Natural killer cell (primary cell): ENCODE measurements at regions not wholly inside any gene's neighbourhood (a gene's known extent, or its start where the extent isn't known, plus 50 kb on each side); places are given as distances from the start of the nearest gene placed in this dataset.

Experiments used
- ATAC-seq, 3 donors: fragments of 150-1000 bp in 2 of 3; fragments of 200-7000 bp in 1 of 3; cut with Tn5 transposase; 1 replicate in 1 of 3; 2 replicates in 2 of 3; pipeline ENCODE4 v1.10.0; 2021; ENCODE audit warnings: mild to moderate bottlenecking in 2 of 3, moderate library complexity in 2 of 3
- DNase-seq, 2 donors: peaks; one replicate each; pipeline versions ENCODE4 v3.0.0 to v3.0.0-alpha.2; 2013 to 2021; ENCODE audit warnings: mixed read lengths in 1 of 2
- H3K27ac ChIP-seq: one replicate; pipeline ENCODE4 v1.5.1; 2013; ENCODE audit warnings: mild to moderate bottlenecking, low read length
- H3K27me3 ChIP-seq: one replicate; pipeline ENCODE4 v1.6.1; 2013; ENCODE audit warnings: low read length; ENCODE audit not compliant: control insufficient read depth, insufficient read depth
- H3K36me3 ChIP-seq: one replicate; pipeline ENCODE4 v1.6.1; 2013; ENCODE audit warnings: low read length; ENCODE audit not compliant: control insufficient read depth, insufficient read depth
- H3K4me1 ChIP-seq: one replicate; pipeline ENCODE4 v1.6.1; 2013; ENCODE audit warnings: low read length; ENCODE audit not compliant: control insufficient read depth, insufficient read depth
- H3K4me3 ChIP-seq: one replicate; pipeline ENCODE4 v1.5.1; 2013; ENCODE audit warnings: low read length
- H3K9me3 ChIP-seq: one replicate; pipeline ENCODE4 v1.6.1; 2013; ENCODE audit warnings: low read length; ENCODE audit not compliant: control insufficient read depth, insufficient read depth
- H3K27ac Mint-ChIP-seq, 2 donors: one replicate each; pipeline ENCODE4 v1.8.0; 2022; ENCODE audit warnings: mild to moderate bottlenecking in 2 of 2, mixed read lengths in 2 of 2, moderate library complexity in 1 of 2
- H3K27me3 Mint-ChIP-seq, 2 donors: one replicate each; pipeline ENCODE4 v1.8.0; 2022; ENCODE audit warnings: low read depth in 2 of 2, mixed read lengths in 2 of 2
- H3K36me3 Mint-ChIP-seq: one replicate; pipeline ENCODE4 v1.8.0; 2022; ENCODE audit warnings: mixed read lengths
- H3K4me1 Mint-ChIP-seq, 2 donors: one replicate each; pipeline ENCODE4 v1.8.0; 2022; ENCODE audit warnings: mixed read lengths in 2 of 2
- H3K4me3 Mint-ChIP-seq: one replicate; pipeline ENCODE4 v1.8.0; 2022; ENCODE audit warnings: mild to moderate bottlenecking, moderate library complexity, mixed read lengths
- H3K9me3 Mint-ChIP-seq, 2 donors: one replicate each; pipeline ENCODE4 v1.8.0; 2022; ENCODE audit warnings: mixed read lengths in 2 of 2
- CTCF ChIP-seq: fragments of 200-600 bp; IDR thresholded peaks from one replicate; pipeline ENCODE4 v1.8.0; 2022; ENCODE audit warnings: antibody characterized with exemption
- WGBS: methylation state at CpG from one replicate; pipeline ENCODE4 v1.1.7; 2013; ENCODE audit warnings: missing lambda C conversion rate; ENCODE audit not compliant: insufficient coverage; 5-methylcytosine and 5-hydroxymethylcytosine counted together
- intact Hi-C: fragments of 100-400 bp; cut with micrococcal nuclease; formaldehyde crosslinking; loops from one replicate; pipeline ENCODE4 v1.14.2; 2022

- Mint-ChIP-seq H3K4me1 (peaks cover 0 to 3% of the 10 kb centered on the region in 2 donors), H3K36me3 (no peaks in the 10 kb centered on the region), H3K4me3 (no peak overlapping the region), H3K27ac (no peak overlapping the region), H3K27me3 (peaks cover 23 to 62% of the 10 kb centered on the region in 2 donors), H3K9me3 (no peaks in the 10 kb centered on the region)
- WGBS, result 83% methylated on average over 1 of the region's 3 CpGs
- Histone ChIP-seq H3K9me3 (no peaks in the 10 kb centered on the region), H3K4me1 (no peaks in the 10 kb centered on the region), H3K27me3 (no peaks in the 10 kb centered on the region), H3K27ac (no peak overlapping the region), H3K4me3 (no peak overlapping the region), H3K36me3 (no peaks in the 10 kb centered on the region)
- DNase-seq (no peak), ATAC-seq (no peak)
- intact Hi-C loops, result no loop called here
- TF ChIP-seq CTCF, result no peak
Measured at GRCh38 chr11:134604886-134605285, 192.8 kb upstream of the B3GAT1 start.

GRCh38 chr11:134599299-134599771 lies 187.3 kb upstream of the B3GAT1 start:
- TF ChIP-seq CTCF, result no peak
- H3K27me3 ChIP-seq, result no peaks in the 10 kb centered on the region
- no peaks in the 10 kb centered on the region for H3K36me3 ChIP-seq
- no peak for DNase-seq
- ATAC-seq, result no peak
- no peak overlapping the region for H3K27ac Mint-ChIP-seq
- no peaks in the 10 kb centered on the region for H3K9me3 ChIP-seq
- 36% methylated on average over 5 of the region's 6 CpGs for WGBS
- H3K36me3 Mint-ChIP-seq, result no peaks in the 10 kb centered on the region
- intact Hi-C loops, result no loop called here
- H3K4me3 ChIP-seq, result no peak overlapping the region
- no peaks in the 10 kb centered on the region for H3K4me1 ChIP-seq
- no peak overlapping the region for H3K4me3 Mint-ChIP-seq
- H3K9me3 Mint-ChIP-seq, result no peaks in the 10 kb centered on the region
- H3K27me3 Mint-ChIP-seq, result peaks cover 22 to 50% of the 10 kb centered on the region in 2 donors
- H3K4me1 Mint-ChIP-seq, result peaks cover 4 to 10% of the 10 kb centered on the region in 2 donors
- H3K27ac ChIP-seq, result no peak overlapping the region

GRCh38 chr11:134598368-134598767 lies 186.3 kb upstream of the B3GAT1 start:
- Mint-ChIP-seq H3K9me3 (no peaks in the 10 kb centered on the region), H3K27ac (no peak overlapping the region), H3K27me3 (peaks cover 22 to 54% of the 10 kb centered on the region in 2 donors), H3K4me1 (peaks cover 4 to 10% of the 10 kb centered on the region in 2 donors), H3K4me3 (no peak overlapping the region), H3K36me3 (no peaks in the 10 kb centered on the region)
- intact Hi-C loops, result no loop called here
- WGBS, result 92% methylated on average over 5 of the region's 5 CpGs
- DNase-seq, result no peak
- no peak for ATAC-seq
- Histone ChIP-seq H3K27me3 (no peaks in the 10 kb centered on the region), H3K4me1 (no peaks in the 10 kb centered on the region), H3K27ac (no peak overlapping the region), H3K9me3 (no peaks in the 10 kb centered on the region), H3K4me3 (no peak overlapping the region), H3K36me3 (no peaks in the 10 kb centered on the region)
- TF ChIP-seq CTCF, result no peak

GRCh38 chr11:134597452-134597851 lies 185.4 kb upstream of the B3GAT1 start:
- peaks cover 4 to 11% of the 10 kb centered on the region in 2 donors for H3K4me1 Mint-ChIP-seq
- intact Hi-C loops, result no loop called here
- H3K27ac ChIP-seq, result no peak overlapping the region
- TF ChIP-seq CTCF, result no peak
- 95% methylated on average over 8 of the region's 8 CpGs for WGBS
- H3K27me3 ChIP-seq, result no peaks in the 10 kb centered on the region
- ATAC-seq (no peak), DNase-seq (no peak)
- H3K36me3 Mint-ChIP-seq, result no peaks in the 10 kb centered on the region
- no peaks in the 10 kb centered on the region for H3K9me3 ChIP-seq
- H3K4me1 ChIP-seq, result no peaks in the 10 kb centered on the region
- H3K9me3 Mint-ChIP-seq, result no peaks in the 10 kb centered on the region
- no peaks in the 10 kb centered on the region for H3K36me3 ChIP-seq
- H3K27ac Mint-ChIP-seq, result no peak overlapping the region
- H3K4me3 Mint-ChIP-seq, result no peak overlapping the region
- no peak overlapping the region for H3K4me3 ChIP-seq
- peaks cover 22 to 45% of the 10 kb centered on the region in 2 donors for H3K27me3 Mint-ChIP-seq
